Stimulated activated CD8-positive, alpha-beta memory T cell treated with anti-CD3 and anti-CD28 coated beads, Interleukin-7, amount 100 ng/mL, for 1 hour (primary cell): ENCODE measurements at regions not wholly inside any gene's neighbourhood (a gene's known extent, or its start where the extent isn't known, plus 50 kb on each side); places are given as distances from the start of the nearest gene placed in this dataset.
A peak's percentile ranks its signal among the peaks of the same experiment; 100 is the strongest.

Source experiments
- DNase-seq, 2 donors: peaks; one replicate each; pipeline ENCODE4 v3.0.0-alpha.2; 2020; ENCODE audit warnings: low read depth in 2 of 2

- no peak for DNase-seq
Measured at GRCh38 chrX:46447384-46447783, 97.8 kb downstream of the ZNF674 start.

- DNase-seq = peak; percentile 55 to 57
Measured at GRCh38 chrX:46446727-46447378, 98.4 kb downstream of the ZNF674 start.

- DNase-seq = no peak
Measured at GRCh38 chrX:46444011-46444410, 101.2 kb downstream of the ZNF674 start.

- DNase-seq = no peak
Measured at GRCh38 chrX:46436744-46437143, 108.5 kb downstream of the ZNF674 start.

GRCh38 chrX:46433892-46434291 lies 111.3 kb downstream of the ZNF674 start:
- DNase-seq = no peak

GRCh38 chrX:46408553-46409407 lies 136.4 kb downstream of the ZNF674 start:
- DNase-seq = peak; percentile 11 to 40

- DNase-seq = no peak
Measured at GRCh38 chrX:46407753-46408130, 137.5 kb downstream of the ZNF674 start.

- DNase-seq = no peak
Measured at GRCh38 chrX:46407036-46407752, 138.0 kb downstream of the ZNF674 start.

GRCh38 chrX:46404774-46405173 lies 140.4 kb downstream of the ZNF674 start:
- DNase-seq = no peak

GRCh38 chrX:46400530-46401443 lies 144.4 kb downstream of the ZNF674 start:
- no peak for DNase-seq

- no peak for DNase-seq
Measured at GRCh38 chrX:46398874-46399273, 146.3 kb downstream of the ZNF674 start.

- no peak for DNase-seq
Measured at GRCh38 chrX:46398126-46398525, 147.1 kb downstream of the ZNF674 start.

- no peak for DNase-seq
Measured at GRCh38 chrX:46386511-46386910, 158.7 kb downstream of the ZNF674 start.

GRCh38 chrX:46383006-46383405 lies 162.2 kb downstream of the ZNF674 start:
- DNase-seq = no peak

- DNase-seq = no peak
Measured at GRCh38 chrX:46382595-46382994, 162.6 kb downstream of the ZNF674 start.

GRCh38 chrX:46381630-46382029 lies 163.6 kb downstream of the ZNF674 start:
- DNase-seq = peak in 1 of 2 donors; percentile 1

GRCh38 chrX:46380148-46380752 lies 165.0 kb downstream of the ZNF674 start:
- no peak for DNase-seq

GRCh38 chrX:46376246-46376885 lies 168.9 kb downstream of the ZNF674 start:
- DNase-seq = no peak

GRCh38 chrX:46375831-46376230 lies 169.4 kb downstream of the ZNF674 start:
- no peak for DNase-seq

- no peak for DNase-seq
Measured at GRCh38 chrX:46374371-46374770, 170.8 kb downstream of the ZNF674 start.

- no peak for DNase-seq
Measured at GRCh38 chrX:46367491-46367890, 177.7 kb downstream of the ZNF674 start.
